ENCODE measurements at regions not wholly inside any gene's neighbourhood (a gene's known extent, or its start where the extent isn't known, plus 50 kb on each side); places are given as distances from the start of the nearest gene placed in this dataset.

GRCh38 chr4:54176202-54176601, 52.9 kb upstream of the PDGFRA start:
- Histone ChIP-seq H3K27ac (replicated peaks) (no peak overlapping the region), H3K4me3 (replicated peaks; ENCODE audit: insufficient read depth, low read length) (no peak overlapping the region), H3K27me3 (ENCODE audit: insufficient read depth, poor library complexity, severe bottlenecking) (no peaks in the 10 kb centered on the region)
- TF ChIP-seq CTCF (IDR thresholded peaks at IDR 0.05; ENCODE audit: insufficient read depth, low read length) (no peak), SPI1 (IDR thresholded peaks at IDR 0.05; ENCODE audit: borderline replicate concordance, low read depth) (no peak), POLR2AphosphoS5 (IDR thresholded peaks at IDR 0.05; ENCODE audit: low read depth) (no peak), REST (IDR thresholded peaks at IDR 0.05; ENCODE audit: insufficient replicate concordance, low read depth) (no peak), GABPA (IDR thresholded peaks at IDR 0.05; ENCODE audit: low read depth) (no peak)
- no peak for DNase-seq (ENCODE audit: low read depth in 1 of 2, low spot score in 1 of 2)
